Peyer's patch (tissue), 4 donors: ENCODE measurements at regions not wholly inside any gene's neighbourhood (a gene's known extent, or its start where the extent isn't known, plus 50 kb on each side); places are given as distances from the start of the nearest gene placed in this dataset.

Experiments used
- DNase-seq, 3 donors: peaks; one replicate each; pipeline ENCODE4 v3.0.0-alpha.2; 2017 to 2019
- H3K27ac ChIP-seq, 4 donors: fragments of 200-600 bp; sonication (generic); one replicate each; pipeline ENCODE4 v1.5.1; 2016 to 2019
- H3K27me3 ChIP-seq, 2 donors: fragments of 200-600 bp; sonication (generic); one replicate each; pipeline ENCODE4 v1.5.1; 2019
- H3K36me3 ChIP-seq, 3 donors: fragments of 200-600 bp; sonication (generic); one replicate each; pipeline ENCODE4 v1.5.1; 2016 to 2019
- H3K4me1 ChIP-seq, 4 donors: fragments of 200-600 bp; sonication (generic); one replicate each; pipeline ENCODE4 v1.5.1; 2016 to 2019
- H3K4me3 ChIP-seq, 4 donors: fragments of 200-600 bp; sonication (generic); 1 replicate in 3 of 4; 2 replicates in 1 of 4; pipeline ENCODE4 v1.5.1; 2016 to 2019; ENCODE audit warnings: mild to moderate bottlenecking in 1 of 4
- H3K9me3 ChIP-seq, 4 donors: fragments of 200-600 bp; sonication (generic); one replicate each; pipeline ENCODE4 v1.5.1; 2016 to 2019; ENCODE audit warnings: mild to moderate bottlenecking in 1 of 4
- CTCF ChIP-seq, 6 experiments: fragments of 450-650 bp in 4 of 6; fragments of 200-600 bp in 2 of 6; sonication (generic) in 1 of 6; IDR thresholded peaks; one replicate each; pipeline ENCODE4 v1.5.1; 2017 to 2019; ENCODE audit warnings: antibody characterized with exemption in 6 of 6, mild to moderate bottlenecking in 3 of 6, moderate library complexity in 1 of 6
- POLR2A ChIP-seq, 2 donors: fragments of 450-650 bp; IDR thresholded peaks; one replicate each; pipeline ENCODE4 v1.5.1; 2017; ENCODE audit warnings: antibody characterized with exemption in 2 of 2, mild to moderate bottlenecking in 2 of 2, moderate library complexity in 2 of 2

GRCh38 chr6:22030730-22031619 lies 265.9 kb downstream of the PRL start:
- Histone ChIP-seq H3K27me3 (no peaks in the 10 kb centered on the region), H3K36me3 (no peaks in the 10 kb centered on the region), H3K27ac (no peak overlapping the region), H3K4me1 (peaks cover 0 to 9% (median 0%) of the 10 kb centered on the region in 4 donors), H3K4me3 (no peak overlapping the region), H3K9me3 (no peaks in the 10 kb centered on the region)
- no peak for DNase-seq
- TF ChIP-seq CTCF (IDR thresholded peaks at IDR 0.05) (no peak), POLR2A (IDR thresholded peaks at IDR 0.05) (no peak)

GRCh38 chr6:22035690-22036089 lies 261.1 kb downstream of the PRL start:
- Histone ChIP-seq H3K4me1 (no peaks in the 10 kb centered on the region), H3K27me3 (no peaks in the 10 kb centered on the region), H3K4me3 (no peak overlapping the region), H3K36me3 (no peaks in the 10 kb centered on the region), H3K9me3 (no peaks in the 10 kb centered on the region), H3K27ac (no peak overlapping the region)
- DNase-seq = no peak
- TF ChIP-seq CTCF (IDR thresholded peaks at IDR 0.05) (no peak), POLR2A (IDR thresholded peaks at IDR 0.05) (no peak)

DNA sequence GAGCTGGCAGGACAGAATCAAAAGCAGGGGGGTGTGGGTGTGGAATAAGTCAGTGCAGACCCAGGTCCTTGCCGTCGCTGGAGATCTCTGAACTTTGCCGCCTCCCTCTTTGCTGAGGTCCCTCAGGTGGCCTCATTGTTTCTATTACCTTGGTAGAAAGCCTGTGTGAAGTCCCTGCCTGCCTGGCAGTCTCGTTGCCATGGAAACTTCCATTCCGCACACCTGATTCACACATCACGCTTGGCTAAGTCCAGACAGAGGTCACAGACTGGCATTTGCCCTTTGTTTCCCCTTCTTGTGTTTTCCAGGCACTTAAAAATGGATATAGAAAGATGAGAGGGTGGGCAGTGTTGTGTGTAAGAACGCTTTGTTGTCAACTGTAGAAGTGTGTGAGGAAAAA lies 260.6 kb downstream of the PRL start:
- DNase-seq = no peak
- no peaks in the 10 kb centered on the region for H3K36me3 ChIP-seq
- no peaks in the 10 kb centered on the region for H3K9me3 ChIP-seq
- no peak overlapping the region for H3K4me3 ChIP-seq
- no peak overlapping the region for H3K27ac ChIP-seq
- no peaks in the 10 kb centered on the region for H3K4me1 ChIP-seq
- no peaks in the 10 kb centered on the region for H3K27me3 ChIP-seq
- TF ChIP-seq POLR2A (IDR thresholded peaks at IDR 0.05) = no peak
- no peak for TF ChIP-seq CTCF (IDR thresholded peaks at IDR 0.05)

DNA sequence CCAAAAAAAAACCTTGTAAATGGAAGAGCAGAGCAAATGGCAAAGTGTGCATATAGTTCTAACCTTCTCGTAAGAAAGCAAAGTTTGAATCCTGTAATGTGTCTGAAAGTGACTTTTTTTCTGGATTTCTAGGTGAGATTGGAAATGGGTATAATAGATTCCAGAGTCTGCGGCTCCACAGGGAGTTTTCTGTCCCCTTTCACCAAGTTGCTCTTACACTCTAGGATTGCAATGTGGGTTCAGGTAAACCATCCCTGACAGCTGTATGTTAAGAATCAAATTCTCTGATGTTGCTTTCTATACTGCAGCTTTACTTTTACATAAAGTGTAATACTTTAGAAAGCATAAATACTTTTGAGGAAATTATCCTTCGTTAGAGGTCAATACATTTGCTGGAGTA lies 260.1 kb downstream of the PRL start:
- no peak for TF ChIP-seq POLR2A (IDR thresholded peaks at IDR 0.05)
- TF ChIP-seq CTCF (IDR thresholded peaks at IDR 0.05) = no peak
- Histone ChIP-seq H3K9me3 (no peaks in the 10 kb centered on the region), H3K4me1 (no peaks in the 10 kb centered on the region), H3K27me3 (no peaks in the 10 kb centered on the region), H3K4me3 (no peak overlapping the region), H3K27ac (no peak overlapping the region), H3K36me3 (no peaks in the 10 kb centered on the region)
- DNase-seq = no peak

- DNase-seq = no peak
- H3K27ac ChIP-seq = no peak overlapping the region
- no peaks in the 10 kb centered on the region for H3K9me3 ChIP-seq
- no peaks in the 10 kb centered on the region for H3K36me3 ChIP-seq
- no peak overlapping the region for H3K4me3 ChIP-seq
- no peaks in the 10 kb centered on the region for H3K4me1 ChIP-seq
- no peaks in the 10 kb centered on the region for H3K27me3 ChIP-seq
- TF ChIP-seq CTCF (IDR thresholded peaks at IDR 0.05) (no peak), POLR2A (IDR thresholded peaks at IDR 0.05) (no peak)
Measured at GRCh38 chr6:22041797-22042480, 254.9 kb downstream of the PRL start.
